ENCODE measurements at regions not wholly inside any gene's neighbourhood (a gene's known extent, or its start where the extent isn't known, plus 50 kb on each side); places are given as distances from the start of the nearest gene placed in this dataset.

DNA sequence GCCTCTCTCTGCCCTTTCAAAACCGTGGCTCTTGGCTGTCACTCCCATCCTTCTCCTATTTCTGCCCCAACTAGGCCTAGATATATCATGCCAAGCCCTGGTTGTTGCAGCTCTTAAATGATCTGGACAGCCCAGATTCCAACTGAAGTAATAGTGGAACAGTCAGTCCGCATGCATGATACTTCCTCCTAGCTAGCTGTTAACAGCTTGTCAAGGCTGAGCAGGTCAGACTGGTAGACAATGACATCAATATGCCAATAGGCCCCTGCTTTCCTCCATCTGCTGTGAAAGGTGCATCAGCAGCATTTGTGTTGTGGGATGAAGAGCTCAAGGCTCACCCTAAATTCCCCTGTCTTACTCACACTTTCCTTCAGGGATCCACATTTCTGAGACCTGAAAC lies 527.7 kb upstream of the TGFBR2 start:
- H3K27ac Mint-ChIP-seq, result no peak overlapping the region
- H3K4me1 Mint-ChIP-seq, result peaks cover 38% of the 10 kb centered on the region
- TF ChIP-seq, protein P1, sequence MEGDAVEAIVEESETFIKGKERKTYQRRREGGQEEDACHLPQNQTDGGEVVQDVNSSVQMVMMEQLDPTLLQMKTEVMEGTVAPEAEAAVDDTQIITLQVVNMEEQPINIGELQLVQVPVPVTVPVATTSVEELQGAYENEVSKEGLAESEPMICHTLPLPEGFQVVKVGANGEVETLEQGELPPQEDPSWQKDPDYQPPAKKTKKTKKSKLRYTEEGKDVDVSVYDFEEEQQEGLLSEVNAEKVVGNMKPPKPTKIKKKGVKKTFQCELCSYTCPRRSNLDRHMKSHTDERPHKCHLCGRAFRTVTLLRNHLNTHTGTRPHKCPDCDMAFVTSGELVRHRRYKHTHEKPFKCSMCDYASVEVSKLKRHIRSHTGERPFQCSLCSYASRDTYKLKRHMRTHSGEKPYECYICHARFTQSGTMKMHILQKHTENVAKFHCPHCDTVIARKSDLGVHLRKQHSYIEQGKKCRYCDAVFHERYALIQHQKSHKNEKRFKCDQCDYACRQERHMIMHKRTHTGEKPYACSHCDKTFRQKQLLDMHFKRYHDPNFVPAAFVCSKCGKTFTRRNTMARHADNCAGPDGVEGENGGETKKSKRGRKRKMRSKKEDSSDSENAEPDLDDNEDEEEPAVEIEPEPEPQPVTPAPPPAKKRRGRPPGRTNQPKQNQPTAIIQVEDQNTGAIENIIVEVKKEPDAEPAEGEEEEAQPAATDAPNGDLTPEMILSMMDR (conservative IDR thresholded peaks at IDR 0.05), result no peak
- no peak overlapping the region for H3K4me3 Mint-ChIP-seq
- Histone ChIP-seq H3K9me3 (ENCODE audit: control insufficient read depth, low read length) (peaks cover 17% of the 10 kb centered on the region), H3K9ac (ENCODE audit: extremely low read depth, low read length, poor library complexity, severe bottlenecking) (no peak overlapping the region), H3K27ac (ENCODE audit: low read depth, low read length) (no peak overlapping the region), H3K4me1 (ENCODE audit: control insufficient read depth, insufficient read depth, low read length) (peaks cover 8% of the 10 kb centered on the region), H3K4me3 (ENCODE audit: low read length) (no peak overlapping the region), H3K36me3 (ENCODE audit: control insufficient read depth, insufficient read depth, low read length) (no peaks in the 10 kb centered on the region), H3K27me3 (ENCODE audit: control insufficient read depth, insufficient read depth, low read length, poor library complexity, severe bottlenecking) (peaks cover 16% of the 10 kb centered on the region)
- no peak for DNase-seq
- H3K9me3 Mint-ChIP-seq, result peaks cover 9% of the 10 kb centered on the region
- no peaks in the 10 kb centered on the region for H3K36me3 Mint-ChIP-seq (ENCODE audit: low read depth)
- whole genome bisulfite sequencing, 2 experiments (ENCODE audit: insufficient coverage in 1 of 2, insufficient read length in 1 of 2), result 83 to 92% methylated on average over 1 to 2 of the region's 2 CpGs
- H3K27me3 Mint-ChIP-seq (ENCODE audit: insufficient read depth), result peaks cover 19% of the 10 kb centered on the region

GRCh38 chr3:30081904-30082303 lies 524.5 kb upstream of the TGFBR2 start:
- no peak overlapping the region for H3K9ac ChIP-seq (ENCODE audit: extremely low read depth, low read length, poor library complexity, severe bottlenecking)
- Mint-ChIP-seq H3K27me3 (ENCODE audit: insufficient read depth) (peaks cover 26% of the 10 kb centered on the region), H3K27ac (no peak overlapping the region), H3K9me3 (peaks cover 6% of the 10 kb centered on the region), H3K4me1 (peaks cover 63% of the 10 kb centered on the region), H3K4me3 (no peak overlapping the region), H3K36me3 (ENCODE audit: low read depth) (no peaks in the 10 kb centered on the region)
- no peaks in the 10 kb centered on the region for H3K9me3 ChIP-seq (ENCODE audit: control insufficient read depth, low read length)
- H3K36me3 ChIP-seq (ENCODE audit: control insufficient read depth, insufficient read depth, low read length), result no peaks in the 10 kb centered on the region
- no peak overlapping the region for H3K27ac ChIP-seq (ENCODE audit: low read depth, low read length)
- DNase-seq, result no peak
- H3K4me1 ChIP-seq (ENCODE audit: control insufficient read depth, insufficient read depth, low read length), result peaks cover 13% of the 10 kb centered on the region
- H3K27me3 ChIP-seq (ENCODE audit: control insufficient read depth, insufficient read depth, low read length, poor library complexity, severe bottlenecking), result peaks cover 24% of the 10 kb centered on the region
- TF ChIP-seq, protein P1 (conservative IDR thresholded peaks at IDR 0.05), result no peak
- peak overlapping the region; percentile 43 for H3K4me3 ChIP-seq (ENCODE audit: low read length)
- WGBS, 2 experiments (ENCODE audit: insufficient coverage in 1 of 2, insufficient read length in 1 of 2), result 87 to 96% methylated on average over 3 of the region's 3 CpGs

GRCh38 chr3:30082652-30083051 lies 523.7 kb upstream of the TGFBR2 start:
- WGBS, 2 experiments (ENCODE audit: insufficient coverage in 1 of 2, insufficient read length in 1 of 2), result 43 to 54% methylated on average over 6 to 7 of the region's 7 CpGs
- peak; percentile 63 for DNase-seq

More at GRCh38 chr3:30082652-30083051, 523.7 kb upstream of the TGFBR2 start:
- no peak overlapping the region for H3K27ac ChIP-seq (ENCODE audit: low read depth, low read length)
- H3K4me1 ChIP-seq (ENCODE audit: control insufficient read depth, insufficient read depth, low read length), result peaks cover 8% of the 10 kb centered on the region
- no peak overlapping the region for H3K27ac Mint-ChIP-seq
- H3K27me3 Mint-ChIP-seq (ENCODE audit: insufficient read depth), result peaks cover 26% of the 10 kb centered on the region
- peaks cover 6% of the 10 kb centered on the region for H3K9me3 Mint-ChIP-seq
- TF ChIP-seq, protein P1 (conservative IDR thresholded peaks at IDR 0.05), result no peak
- no peak overlapping the region for H3K9ac ChIP-seq (ENCODE audit: extremely low read depth, low read length, poor library complexity, severe bottlenecking)
- no peaks in the 10 kb centered on the region for H3K36me3 Mint-ChIP-seq (ENCODE audit: low read depth)
- no peak overlapping the region for H3K4me3 Mint-ChIP-seq
- no peaks in the 10 kb centered on the region for H3K36me3 ChIP-seq (ENCODE audit: control insufficient read depth, insufficient read depth, low read length)
- H3K27me3 ChIP-seq (ENCODE audit: control insufficient read depth, insufficient read depth, low read length, poor library complexity, severe bottlenecking), result peaks cover 24% of the 10 kb centered on the region
- no peaks in the 10 kb centered on the region for H3K9me3 ChIP-seq (ENCODE audit: control insufficient read depth, low read length)
- peak overlapping the region; percentile 43 for H3K4me3 ChIP-seq (ENCODE audit: low read length)
- H3K4me1 Mint-ChIP-seq, result peaks cover 60% of the 10 kb centered on the region

Data from endodermal cell (in vitro differentiated cells).